Activated T-cell treated with anti-CD3 and anti-CD28 coated beads, Interleukin-2, amount 50 U/mL, for 24 hours (primary cell): ENCODE measurements at regions not wholly inside any gene's neighbourhood (a gene's known extent, or its start where the extent isn't known, plus 50 kb on each side); places are given as distances from the start of the nearest gene placed in this dataset.

Experiments
- DNase-seq: peaks from one replicate; pipeline ENCODE4 v3.0.0-alpha.2; 2020
- H3K27ac Mint-ChIP-seq: 2 replicates; pipeline ENCODE4 v1.8.0; 2020; ENCODE audit warnings: mild to moderate bottlenecking, mixed read lengths
- H3K27me3 Mint-ChIP-seq: 2 replicates; pipeline ENCODE4 v1.8.0; 2020; ENCODE audit warnings: mixed read lengths
- H3K36me3 Mint-ChIP-seq: 2 replicates; pipeline ENCODE4 v1.8.0; 2020; ENCODE audit warnings: low read depth, mixed read lengths
- H3K4me1 Mint-ChIP-seq: 2 replicates; pipeline ENCODE4 v1.8.0; 2020; ENCODE audit warnings: low read depth, mixed read lengths
- H3K4me3 Mint-ChIP-seq: 2 replicates; pipeline ENCODE4 v1.8.0; 2020; ENCODE audit warnings: mild to moderate bottlenecking, moderate library complexity, mixed read lengths
- H3K9me3 Mint-ChIP-seq: 2 replicates; pipeline ENCODE4 v1.8.0; 2020; ENCODE audit warnings: mixed read lengths

GRCh38 chr16:79752396-79752795 is 151.9 kb upstream of the MAF start:
- Mint-ChIP-seq H3K4me1 (peaks cover 18% of the 10 kb centered on the region), H3K27me3 (peaks cover 19% of the 10 kb centered on the region), H3K36me3 (no peaks in the 10 kb centered on the region), H3K4me3 (no peak overlapping the region), H3K9me3 (no peaks in the 10 kb centered on the region), H3K27ac (no peak overlapping the region)
- no peak for DNase-seq

- Mint-ChIP-seq H3K4me3 (no peak overlapping the region), H3K9me3 (no peaks in the 10 kb centered on the region), H3K4me1 (peaks cover 11% of the 10 kb centered on the region), H3K27me3 (peaks cover 19% of the 10 kb centered on the region), H3K27ac (no peak overlapping the region), H3K36me3 (no peaks in the 10 kb centered on the region)
- no peak for DNase-seq
Observed at GRCh38 chr16:79751471-79752184, 151.1 kb upstream of the MAF start.

- DNase-seq, result no peak
- no peak overlapping the region for H3K4me3 Mint-ChIP-seq
- H3K27me3 Mint-ChIP-seq, result peaks cover 19% of the 10 kb centered on the region
- no peak overlapping the region for H3K27ac Mint-ChIP-seq
- no peaks in the 10 kb centered on the region for H3K9me3 Mint-ChIP-seq
- no peaks in the 10 kb centered on the region for H3K36me3 Mint-ChIP-seq
- peaks cover 9% of the 10 kb centered on the region for H3K4me1 Mint-ChIP-seq
Observed at GRCh38 chr16:79750311-79750710, 149.8 kb upstream of the MAF start.

DNA sequence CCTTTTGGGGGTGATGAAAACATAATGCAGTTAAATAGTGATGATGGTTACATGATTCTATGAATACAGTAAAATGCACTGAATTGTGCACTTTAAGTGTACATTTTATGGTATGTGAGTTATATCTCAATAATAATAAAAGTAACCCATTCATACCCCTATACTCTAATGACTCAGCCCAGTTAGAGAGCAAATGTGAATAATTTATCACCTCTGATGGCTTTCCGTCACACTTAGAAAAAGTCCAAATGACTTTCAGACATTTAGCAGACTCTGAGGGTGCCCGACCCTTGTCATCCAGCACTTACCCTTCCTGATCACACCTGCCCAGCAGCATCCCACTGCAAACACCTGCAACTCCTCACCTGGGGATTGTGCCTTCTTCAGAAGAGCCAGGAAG is 148.1 kb upstream of the MAF start:
- H3K27ac Mint-ChIP-seq, result no peak overlapping the region
- H3K9me3 Mint-ChIP-seq, result no peaks in the 10 kb centered on the region
- DNase-seq, result no peak
- H3K4me3 Mint-ChIP-seq, result no peak overlapping the region
- H3K4me1 Mint-ChIP-seq, result no peaks in the 10 kb centered on the region
- H3K27me3 Mint-ChIP-seq, result peaks cover 6% of the 10 kb centered on the region
- no peaks in the 10 kb centered on the region for H3K36me3 Mint-ChIP-seq

DNA sequence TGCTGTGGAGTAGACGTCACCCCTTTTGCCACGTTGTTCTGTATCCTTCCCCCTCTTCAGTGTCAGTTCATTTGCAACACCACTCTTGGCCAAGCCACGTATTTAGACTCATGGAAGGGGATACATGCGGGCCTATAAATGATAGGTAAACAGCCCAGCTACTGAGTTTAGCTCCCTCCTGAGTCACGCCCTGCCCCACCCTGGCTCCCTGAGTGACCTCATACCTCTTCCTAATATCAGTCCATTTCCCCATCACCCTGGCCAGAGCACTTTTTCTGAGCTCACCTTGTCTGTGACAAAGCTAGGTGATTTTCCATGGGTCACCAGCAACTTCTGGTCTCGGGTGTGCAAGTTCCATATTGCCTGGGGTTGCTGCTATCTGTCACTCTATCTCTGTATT is 147.2 kb upstream of the MAF start:
- Mint-ChIP-seq H3K4me1 (no peaks in the 10 kb centered on the region), H3K4me3 (no peak overlapping the region), H3K9me3 (no peaks in the 10 kb centered on the region), H3K27me3 (no peaks in the 10 kb centered on the region), H3K36me3 (no peaks in the 10 kb centered on the region), H3K27ac (no peak overlapping the region)
- no peak for DNase-seq

DNA sequence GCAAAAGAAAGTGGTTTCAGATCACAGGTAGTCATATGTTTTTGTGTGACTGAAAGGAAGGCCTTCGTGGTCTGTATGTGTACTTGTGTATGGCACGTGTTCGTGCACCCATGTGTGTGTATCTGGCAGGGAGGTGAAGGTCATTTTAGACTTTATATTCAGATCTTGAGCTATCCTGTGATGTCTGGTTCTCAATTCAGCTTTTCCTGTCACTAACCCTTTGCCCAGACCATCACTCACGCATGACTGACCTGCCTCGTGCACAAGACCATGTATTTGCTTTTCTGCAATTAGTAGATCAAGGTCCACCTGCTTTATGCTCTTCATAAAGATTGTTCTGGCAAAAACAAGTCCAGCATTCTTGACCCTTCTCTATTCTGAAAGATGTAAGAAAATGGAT is 139.7 kb upstream of the MAF start:
- H3K4me1 Mint-ChIP-seq, result no peaks in the 10 kb centered on the region
- no peaks in the 10 kb centered on the region for H3K36me3 Mint-ChIP-seq
- peaks cover 4% of the 10 kb centered on the region for H3K27me3 Mint-ChIP-seq
- no peak overlapping the region for H3K27ac Mint-ChIP-seq
- no peaks in the 10 kb centered on the region for H3K9me3 Mint-ChIP-seq
- DNase-seq, result no peak
- no peak overlapping the region for H3K4me3 Mint-ChIP-seq

- DNase-seq, result no peak
- Mint-ChIP-seq H3K36me3 (no peaks in the 10 kb centered on the region), H3K9me3 (no peaks in the 10 kb centered on the region), H3K4me3 (no peak overlapping the region), H3K4me1 (no peaks in the 10 kb centered on the region), H3K27ac (no peak overlapping the region), H3K27me3 (peaks cover 6% of the 10 kb centered on the region)
Observed at GRCh38 chr16:79735271-79735670, 134.7 kb upstream of the MAF start.

DNA sequence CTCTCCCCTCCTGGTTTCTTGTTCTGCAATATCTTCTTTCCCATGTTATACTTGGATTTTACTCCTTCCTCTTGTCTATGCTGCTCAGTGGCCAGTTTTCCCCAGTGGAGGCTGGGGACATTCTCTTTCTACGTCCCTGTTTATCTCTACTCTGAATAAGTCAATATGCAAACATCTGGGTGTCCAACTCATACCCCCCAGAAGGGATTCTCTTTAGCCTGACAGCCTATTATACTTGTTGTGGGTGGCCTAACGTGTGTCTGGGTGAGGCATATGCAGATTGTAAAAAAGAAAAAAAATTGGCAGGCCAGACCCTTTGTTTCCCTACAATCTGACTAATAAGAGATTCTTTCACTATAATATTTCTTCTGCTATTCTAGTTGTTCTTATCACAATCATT is 134.2 kb upstream of the MAF start:
- no peak for DNase-seq
- no peaks in the 10 kb centered on the region for H3K4me1 Mint-ChIP-seq
- no peak overlapping the region for H3K27ac Mint-ChIP-seq
- H3K27me3 Mint-ChIP-seq, result peaks cover 6% of the 10 kb centered on the region
- no peak overlapping the region for H3K4me3 Mint-ChIP-seq
- H3K9me3 Mint-ChIP-seq, result no peaks in the 10 kb centered on the region
- H3K36me3 Mint-ChIP-seq, result no peaks in the 10 kb centered on the region

GRCh38 chr16:79728923-79729240 is 128.3 kb upstream of the MAF start:
- H3K4me3 Mint-ChIP-seq, result no peak overlapping the region
- H3K36me3 Mint-ChIP-seq, result no peaks in the 10 kb centered on the region
- peaks cover 2% of the 10 kb centered on the region for H3K27me3 Mint-ChIP-seq
- peaks cover 4% of the 10 kb centered on the region for H3K4me1 Mint-ChIP-seq
- H3K9me3 Mint-ChIP-seq, result peaks cover 10% of the 10 kb centered on the region
- no peak for DNase-seq
- H3K27ac Mint-ChIP-seq, result no peak overlapping the region

DNA sequence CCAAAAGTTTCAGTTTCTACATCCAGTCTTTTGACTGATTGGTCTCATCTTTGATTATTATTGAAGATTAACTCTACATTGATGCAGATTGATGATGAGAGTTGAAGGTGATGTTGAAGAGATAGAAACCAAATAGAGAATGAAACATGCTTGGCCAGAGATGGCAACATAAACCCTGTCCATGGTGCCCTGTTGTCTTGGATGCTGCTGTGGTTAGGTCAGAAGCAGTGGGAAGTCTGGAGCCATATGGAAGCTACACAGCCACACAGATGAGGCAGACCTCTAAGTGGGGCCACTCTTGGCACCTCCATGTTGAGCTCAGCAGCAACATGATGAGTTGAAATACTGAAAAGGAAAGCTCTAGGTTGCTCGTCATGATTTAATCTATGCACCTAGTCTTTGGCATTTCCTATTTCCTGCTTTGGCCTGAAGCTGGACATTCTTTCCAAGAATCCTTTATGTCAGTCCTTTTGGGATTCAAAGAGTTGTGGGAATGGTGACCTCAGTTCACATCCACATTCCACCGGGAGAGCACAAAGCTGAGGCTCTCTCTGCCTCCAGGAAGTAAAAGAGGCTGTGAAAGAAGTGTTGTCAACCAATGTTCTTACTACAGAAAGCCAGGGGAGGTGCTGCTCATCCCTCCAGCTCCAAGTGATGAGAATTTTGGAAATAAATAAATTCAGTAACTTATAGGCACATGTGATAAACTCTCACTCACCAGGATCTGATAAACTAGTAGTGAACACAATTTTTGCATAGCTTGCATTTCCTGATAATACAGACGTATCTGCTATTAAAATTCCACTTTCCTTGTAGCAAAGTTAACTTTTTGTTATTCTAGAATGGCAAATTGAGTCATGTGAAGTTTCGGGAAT is 127.7 kb upstream of the MAF start:
- Mint-ChIP-seq H3K27ac (no peak overlapping the region), H3K9me3 (peaks cover 10% of the 10 kb centered on the region), H3K36me3 (no peaks in the 10 kb centered on the region), H3K4me3 (no peak overlapping the region), H3K27me3 (no peaks in the 10 kb centered on the region), H3K4me1 (peaks cover 4% of the 10 kb centered on the region)
- no peak for DNase-seq

DNA sequence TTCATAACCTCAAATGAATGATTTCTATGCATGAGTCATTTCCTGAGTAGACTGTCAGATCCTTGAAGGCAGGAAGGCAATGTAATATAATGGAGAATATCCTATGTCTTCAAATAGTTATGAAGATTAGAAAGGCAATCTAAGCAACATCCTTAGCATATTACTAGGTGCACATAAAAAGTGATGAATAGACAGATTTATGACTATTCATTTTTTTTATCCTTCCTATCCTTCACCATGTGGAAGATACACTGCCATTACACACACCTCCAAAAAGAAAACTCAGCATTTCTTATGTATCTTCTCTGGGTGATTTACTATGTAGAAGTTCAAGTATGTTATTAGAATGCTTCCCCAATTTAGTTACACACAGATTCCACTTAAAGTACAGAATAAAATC is 126.4 kb upstream of the MAF start:
- no peak overlapping the region for H3K27ac Mint-ChIP-seq
- peaks cover 13% of the 10 kb centered on the region for H3K9me3 Mint-ChIP-seq
- H3K4me1 Mint-ChIP-seq, result peaks cover 4% of the 10 kb centered on the region
- no peak overlapping the region for H3K4me3 Mint-ChIP-seq
- H3K27me3 Mint-ChIP-seq, result no peaks in the 10 kb centered on the region
- H3K36me3 Mint-ChIP-seq, result no peaks in the 10 kb centered on the region
- no peak for DNase-seq

GRCh38 chr16:79725051-79725450 is 124.5 kb upstream of the MAF start:
- no peak for DNase-seq
- Mint-ChIP-seq H3K4me1 (peaks cover 4% of the 10 kb centered on the region), H3K4me3 (no peak overlapping the region), H3K36me3 (no peaks in the 10 kb centered on the region), H3K9me3 (peaks cover 13% of the 10 kb centered on the region), H3K27ac (no peak overlapping the region), H3K27me3 (no peaks in the 10 kb centered on the region)

DNA sequence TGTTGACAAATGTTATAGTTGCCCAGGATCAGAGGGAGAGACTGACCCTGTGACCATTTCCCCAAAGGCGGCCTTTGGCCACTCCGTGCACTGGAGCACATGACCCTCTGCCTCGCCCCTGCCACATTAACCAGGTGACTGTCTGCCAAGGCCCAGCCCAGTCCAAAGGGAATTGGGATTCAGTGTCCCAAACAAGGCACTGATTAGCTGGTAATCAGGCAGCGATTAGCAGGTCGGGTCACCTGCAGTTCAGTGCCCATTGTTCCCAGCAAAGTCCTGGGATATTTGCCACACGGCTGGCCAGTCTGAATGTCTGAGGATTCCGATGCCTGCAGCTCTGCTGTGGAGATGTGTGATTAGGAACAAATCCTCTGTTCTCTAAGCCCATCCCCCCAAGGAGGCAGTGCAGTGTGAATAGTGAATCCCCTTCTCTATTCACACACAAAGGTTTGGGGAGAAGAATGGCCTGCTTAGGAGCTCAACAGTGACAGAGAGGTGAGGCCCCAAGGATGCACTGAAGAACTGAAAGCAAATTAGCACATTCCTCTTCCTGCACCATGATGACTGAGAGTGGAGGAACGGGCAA is 123.1 kb upstream of the MAF start:
- H3K36me3 Mint-ChIP-seq, result no peaks in the 10 kb centered on the region
- H3K9me3 Mint-ChIP-seq, result peaks cover 13% of the 10 kb centered on the region
- no peak overlapping the region for H3K27ac Mint-ChIP-seq
- H3K4me3 Mint-ChIP-seq, result no peak overlapping the region
- H3K27me3 Mint-ChIP-seq, result no peaks in the 10 kb centered on the region
- H3K4me1 Mint-ChIP-seq, result peaks cover 4% of the 10 kb centered on the region
- no peak for DNase-seq

DNA sequence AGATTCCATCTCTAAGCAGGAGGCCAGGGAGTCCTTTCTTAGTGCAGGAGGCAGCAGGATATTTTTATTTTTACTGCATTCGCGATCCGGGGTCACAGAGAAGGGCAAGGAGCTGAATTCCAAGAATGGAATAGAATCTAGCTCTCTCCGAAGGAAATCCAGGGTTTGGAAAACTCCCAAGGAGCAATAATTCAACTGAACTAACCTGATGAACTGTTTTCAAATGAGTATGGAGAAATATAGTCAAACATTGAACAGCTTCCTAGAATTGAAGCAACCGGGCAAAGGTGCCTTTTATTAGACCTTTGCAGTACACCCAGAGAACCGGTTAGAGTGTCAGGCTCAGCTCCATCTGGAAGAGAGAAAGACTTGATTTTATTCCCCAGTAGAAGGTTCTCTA is 120.7 kb upstream of the MAF start:
- no peak for DNase-seq
- no peak overlapping the region for H3K4me3 Mint-ChIP-seq
- H3K27me3 Mint-ChIP-seq, result peaks cover 14% of the 10 kb centered on the region
- H3K9me3 Mint-ChIP-seq, result peaks cover 5% of the 10 kb centered on the region
- H3K4me1 Mint-ChIP-seq, result peaks cover 7% of the 10 kb centered on the region
- no peak overlapping the region for H3K27ac Mint-ChIP-seq
- H3K36me3 Mint-ChIP-seq, result no peaks in the 10 kb centered on the region
